OCI-LY1 (cell line): ENCODE measurements at regions not wholly inside any gene's neighbourhood (a gene's known extent, or its start where the extent isn't known, plus 50 kb on each side); places are given as distances from the start of the nearest gene placed in this dataset.

ENCODE experiments used
- EZH2 ChIP-seq: fragments of 200-600 bp; sonication (generic), shearing (Covaris generic); IDR thresholded peaks from 2 replicates; pipeline ENCODE4 v1.8.0; 2017; ENCODE audit warnings: borderline replicate concordance, mixed run types, mild to moderate bottlenecking, antibody characterized with exemption, low read length, moderate library complexity, mixed read lengths
- TF ChIP-seq, protein P1 (sequence below): fragments of 200-600 bp; sonication (generic), shearing (Covaris generic); IDR thresholded peaks from 2 replicates; pipeline ENCODE4 v1.5.1; 2017; ENCODE audit warnings: mild to moderate bottlenecking, antibody characterized with exemption, low read length, moderate library complexity, mixed read lengths

DNA sequence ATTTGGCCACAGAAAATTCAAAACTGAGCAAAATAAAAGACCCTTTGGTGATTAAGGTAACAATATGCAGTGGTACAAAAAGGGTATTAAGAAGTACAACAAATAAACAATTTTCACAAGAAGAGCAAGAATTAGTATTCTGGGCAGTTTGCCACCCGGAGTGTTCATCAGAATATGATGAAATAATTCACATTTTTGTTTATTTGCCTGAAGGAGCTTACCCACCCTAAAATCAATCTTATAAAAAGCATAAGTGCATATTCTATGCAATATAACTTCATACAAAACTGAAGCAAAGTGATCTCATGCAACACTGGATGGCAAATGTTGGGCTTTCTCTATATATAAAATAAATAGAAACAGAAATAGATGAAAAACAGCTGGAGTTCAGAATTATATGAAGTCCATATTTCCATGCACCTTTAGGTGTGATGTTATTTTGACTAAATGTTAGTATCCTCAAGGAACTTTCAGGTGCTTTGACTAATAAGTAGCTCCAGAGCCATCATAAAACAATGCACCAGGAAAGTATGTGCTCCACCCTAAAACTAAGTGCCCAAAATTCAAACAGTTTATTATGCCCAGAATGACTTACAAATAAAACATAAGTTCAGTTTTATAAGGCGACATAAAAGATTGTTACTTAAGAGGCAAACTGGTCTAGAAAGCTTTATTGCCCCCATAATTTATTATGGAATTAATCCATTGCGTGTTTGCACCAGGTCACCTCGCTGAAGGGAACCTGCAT is 474.3 kb downstream of the SEMA3D start:
- TF ChIP-seq, protein P1, sequence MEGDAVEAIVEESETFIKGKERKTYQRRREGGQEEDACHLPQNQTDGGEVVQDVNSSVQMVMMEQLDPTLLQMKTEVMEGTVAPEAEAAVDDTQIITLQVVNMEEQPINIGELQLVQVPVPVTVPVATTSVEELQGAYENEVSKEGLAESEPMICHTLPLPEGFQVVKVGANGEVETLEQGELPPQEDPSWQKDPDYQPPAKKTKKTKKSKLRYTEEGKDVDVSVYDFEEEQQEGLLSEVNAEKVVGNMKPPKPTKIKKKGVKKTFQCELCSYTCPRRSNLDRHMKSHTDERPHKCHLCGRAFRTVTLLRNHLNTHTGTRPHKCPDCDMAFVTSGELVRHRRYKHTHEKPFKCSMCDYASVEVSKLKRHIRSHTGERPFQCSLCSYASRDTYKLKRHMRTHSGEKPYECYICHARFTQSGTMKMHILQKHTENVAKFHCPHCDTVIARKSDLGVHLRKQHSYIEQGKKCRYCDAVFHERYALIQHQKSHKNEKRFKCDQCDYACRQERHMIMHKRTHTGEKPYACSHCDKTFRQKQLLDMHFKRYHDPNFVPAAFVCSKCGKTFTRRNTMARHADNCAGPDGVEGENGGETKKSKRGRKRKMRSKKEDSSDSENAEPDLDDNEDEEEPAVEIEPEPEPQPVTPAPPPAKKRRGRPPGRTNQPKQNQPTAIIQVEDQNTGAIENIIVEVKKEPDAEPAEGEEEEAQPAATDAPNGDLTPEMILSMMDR = no peak
- no peak for TF ChIP-seq EZH2
